ENCODE measurements at regions not wholly inside any gene's neighbourhood (a gene's known extent, or its start where the extent isn't known, plus 50 kb on each side); places are given as distances from the start of the nearest gene placed in this dataset.

- no peak for TF ChIP-seq CTCF (IDR thresholded peaks at IDR 0.05; ENCODE audit: low read depth, low read length)
- no peak for DNase-seq (ENCODE audit: low read depth, low spot score)
- in situ Hi-C loops (cut with HindIII; ENCODE audit: low sequenced_read_pairs) = no loop called here
- no peak overlapping the region for H3K4me3 ChIP-seq (ENCODE audit: low read depth, low read length)
Measured at GRCh38 chr19:28324275-28325060, 888.5 kb downstream of the UQCRFS1 start.

DNA sequence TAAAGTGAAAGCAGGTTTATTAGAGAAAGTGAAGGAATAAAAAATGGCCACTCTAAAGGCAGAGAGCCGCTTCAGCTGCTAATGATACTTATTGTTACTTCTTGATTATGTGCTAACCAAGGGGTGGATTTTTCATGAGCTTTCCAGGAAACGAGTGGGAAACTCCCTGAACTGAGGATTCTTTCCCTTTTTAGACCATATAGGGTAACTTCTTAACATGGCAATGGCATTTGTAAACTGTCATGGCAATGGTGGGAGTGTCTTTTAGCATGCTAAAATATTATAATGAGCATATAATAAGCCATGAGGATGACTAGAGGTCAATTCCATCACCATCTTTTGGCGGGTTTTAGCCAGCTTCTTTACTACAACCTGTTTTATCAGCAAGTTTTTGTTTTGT lies 890.0 kb downstream of the UQCRFS1 start:
- H3K4me3 ChIP-seq (ENCODE audit: low read depth, low read length) = no peak overlapping the region
- in situ Hi-C loops (cut with HindIII; ENCODE audit: low sequenced_read_pairs) = no loop called here
- no peak for DNase-seq (ENCODE audit: low read depth, low spot score)
- TF ChIP-seq CTCF (IDR thresholded peaks at IDR 0.05; ENCODE audit: low read depth, low read length) = no peak

DNA sequence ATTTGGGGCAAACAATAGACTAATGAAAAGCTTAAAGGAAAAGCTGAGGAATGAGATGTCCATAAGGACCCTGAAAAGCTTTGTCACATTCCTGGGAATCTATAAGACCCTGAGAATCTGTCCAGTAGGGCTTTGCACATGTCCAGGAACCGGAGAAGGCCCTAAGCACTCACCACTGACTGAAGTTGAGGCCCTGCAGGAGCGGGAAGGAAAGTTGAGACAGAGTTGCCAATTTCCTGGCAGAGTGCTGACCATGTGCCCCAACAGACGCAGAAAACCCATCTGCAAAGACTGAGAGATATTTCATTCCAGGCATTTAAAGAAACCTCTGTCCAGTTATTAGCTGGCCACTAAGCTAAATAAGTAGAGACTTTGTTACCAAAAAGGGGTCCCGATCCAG lies 890.5 kb downstream of the UQCRFS1 start:
- no peak overlapping the region for H3K4me3 ChIP-seq (ENCODE audit: low read depth, low read length)
- in situ Hi-C loops (cut with HindIII; ENCODE audit: low sequenced_read_pairs) = no loop called here
- TF ChIP-seq CTCF (IDR thresholded peaks at IDR 0.05; ENCODE audit: low read depth, low read length) = no peak
- no peak for DNase-seq (ENCODE audit: low read depth, low spot score)

- no peak overlapping the region for H3K4me3 ChIP-seq (ENCODE audit: low read depth, low read length)
- in situ Hi-C loops (cut with HindIII; ENCODE audit: low sequenced_read_pairs) = no loop called here
- no peak for DNase-seq (ENCODE audit: low read depth, low spot score)
- no peak for TF ChIP-seq CTCF (IDR thresholded peaks at IDR 0.05; ENCODE audit: low read depth, low read length)
Measured at GRCh38 chr19:28319918-28320317, 893.0 kb downstream of the UQCRFS1 start.

DNA sequence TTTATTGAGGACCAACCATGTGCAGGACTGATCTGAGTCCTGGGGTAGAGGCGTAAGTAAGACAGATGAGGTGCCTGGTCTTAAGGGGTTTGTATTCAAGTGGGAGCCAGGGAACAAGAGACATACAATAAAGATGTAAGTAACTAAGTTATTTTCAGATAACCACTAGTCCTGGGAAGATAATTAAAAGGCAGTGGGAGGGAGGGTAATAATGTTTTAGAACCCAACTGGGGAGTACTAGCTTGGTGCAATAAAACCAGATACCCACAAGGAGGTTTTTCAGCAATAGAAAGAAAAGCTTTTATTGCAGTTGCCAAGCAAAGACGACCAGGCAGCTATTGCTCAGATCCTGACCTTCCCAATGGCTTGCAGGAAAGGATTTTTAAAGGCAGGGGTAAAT lies 893.7 kb downstream of the UQCRFS1 start:
- in situ Hi-C loops (cut with HindIII; ENCODE audit: low sequenced_read_pairs) = no loop called here
- no peak for DNase-seq (ENCODE audit: low read depth, low spot score)
- H3K4me3 ChIP-seq (ENCODE audit: low read depth, low read length) = no peak overlapping the region
- TF ChIP-seq CTCF (IDR thresholded peaks at IDR 0.05; ENCODE audit: low read depth, low read length) = no peak

DNA sequence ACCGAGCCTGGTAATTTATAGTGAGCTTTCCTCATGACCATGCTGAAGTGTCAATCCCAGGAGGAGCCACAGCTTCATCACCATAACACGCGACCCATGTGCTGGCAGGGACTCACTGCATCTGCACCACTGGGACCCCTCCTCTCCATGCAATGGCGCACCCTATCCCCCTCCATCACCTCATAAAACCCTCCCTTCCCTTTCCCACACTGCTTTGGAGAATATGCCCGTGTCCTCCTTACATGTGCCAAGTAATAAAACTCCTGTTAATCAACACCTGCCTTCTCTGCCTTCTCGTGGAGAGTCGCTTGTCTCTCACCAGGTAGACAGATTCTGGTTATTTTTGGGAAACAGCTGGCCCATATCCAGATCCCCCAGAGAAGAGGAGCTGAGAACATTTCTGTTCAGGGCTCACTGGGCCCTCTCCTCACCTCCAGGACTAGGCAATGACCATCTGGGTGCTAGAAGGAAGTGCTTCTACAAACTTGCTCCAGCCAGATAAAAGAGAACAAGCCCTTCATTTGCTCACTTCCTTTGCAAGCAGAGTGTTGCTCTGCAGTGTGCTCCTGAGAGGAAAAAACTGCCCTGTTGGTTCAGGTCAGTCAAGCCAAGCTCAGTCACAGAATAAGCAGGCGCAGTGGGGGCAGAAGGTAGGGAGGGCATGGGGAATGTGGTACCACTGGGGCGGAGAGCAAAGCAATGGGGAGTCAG lies 894.3 kb downstream of the UQCRFS1 start:
- no peak overlapping the region for H3K4me3 ChIP-seq (ENCODE audit: low read depth, low read length)
- no peak for DNase-seq (ENCODE audit: low read depth, low spot score)
- no peak for TF ChIP-seq CTCF (IDR thresholded peaks at IDR 0.05; ENCODE audit: low read depth, low read length)
- in situ Hi-C loops (cut with HindIII; ENCODE audit: low sequenced_read_pairs) = no loop called here

Data from astrocyte of the spinal cord (primary cell).